AG04449 (cell line): ENCODE measurements at regions not wholly inside any gene's neighbourhood (a gene's known extent, or its start where the extent isn't known, plus 50 kb on each side); places are given as distances from the start of the nearest gene placed in this dataset.

Experiments used
- CTCF ChIA-PET: fragments of 350-600 bp; formaldehyde crosslinking; extraction: SDS; loops from one replicate; lab custom pipeline; 2021; ENCODE audit warnings: antibody characterized with exemption; lab: Yijun Ruan, JAX
- POLR2A ChIA-PET: fragments of 400-600, 350-600 bp; formaldehyde crosslinking; extraction: SDS; loops from one replicate; lab custom pipeline; 2020; ENCODE audit warnings: antibody characterized with exemption, inconsistent platforms; lab: Yijun Ruan, JAX
- DNase-seq: peaks from one replicate; pipeline ENCODE4 v3.0.0-alpha.2; 2010; ENCODE audit warnings: low read depth, low spot score
- H3K4me3 ChIP-seq: 2 replicates; pipeline ENCODE4 v1.5.1; 2011; ENCODE audit warnings: low read depth, mild to moderate bottlenecking, control low read depth, low read length
- CTCF ChIP-seq: IDR thresholded peaks from one replicate; pipeline ENCODE4 v1.5.1; 2011; ENCODE audit warnings: mild to moderate bottlenecking, moderate library complexity, low read length, control low read depth, inconsistent platforms; ENCODE audit not compliant: insufficient read depth; ENCODE audit errors: missing control alignments

GRCh38 chr13:111503376-111503775 lies 182.9 kb downstream of the TEX29 start:
- ChIA-PET CTCF (no interaction called here), POLR2A (no interaction called here)
- no peak overlapping the region for H3K4me3 ChIP-seq
- TF ChIP-seq CTCF: no peak
- DNase-seq: no peak

DNA sequence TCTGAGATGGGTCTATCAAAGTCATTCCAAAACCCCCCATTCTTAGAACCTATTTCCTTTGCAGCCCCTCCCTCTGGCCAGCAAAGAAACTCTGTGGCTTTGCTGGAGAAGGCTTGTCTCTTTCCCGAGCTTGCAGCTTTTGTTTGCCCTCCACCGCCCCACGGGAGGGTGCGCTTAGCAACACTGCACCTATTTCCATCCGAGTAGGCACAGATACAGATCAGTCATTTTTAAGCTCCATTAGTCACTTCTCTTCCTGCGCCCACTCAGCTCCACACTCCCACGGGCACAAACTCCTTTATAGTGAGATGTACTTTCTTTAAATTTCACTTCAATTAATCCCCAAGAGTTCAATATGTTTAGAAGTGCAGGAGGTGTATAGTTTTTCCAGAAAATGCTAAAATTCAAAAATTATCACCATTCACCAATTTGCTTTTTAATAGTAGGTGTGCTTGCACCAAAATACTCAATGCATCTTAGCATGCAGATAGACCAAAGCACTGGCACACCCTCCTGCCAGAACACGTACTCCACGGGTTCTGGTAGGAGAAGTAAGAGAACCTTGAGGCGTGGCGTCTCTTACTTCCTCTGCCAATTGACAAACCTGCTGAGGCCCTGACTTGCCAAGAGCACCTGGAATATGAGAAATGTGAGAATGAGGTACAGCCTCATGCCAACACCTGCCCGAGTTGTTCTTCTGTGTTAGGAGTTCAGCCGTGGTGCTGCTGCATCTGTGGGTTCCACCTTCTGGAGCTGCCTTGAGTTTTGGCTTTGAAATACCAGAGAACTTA lies 183.7 kb downstream of the TEX29 start:
- POLR2A ChIA-PET: no interaction called here
- no peak overlapping the region for H3K4me3 ChIP-seq
- DNase-seq: no peak
- CTCF ChIA-PET: no interaction called here
- TF ChIP-seq CTCF: no peak

DNA sequence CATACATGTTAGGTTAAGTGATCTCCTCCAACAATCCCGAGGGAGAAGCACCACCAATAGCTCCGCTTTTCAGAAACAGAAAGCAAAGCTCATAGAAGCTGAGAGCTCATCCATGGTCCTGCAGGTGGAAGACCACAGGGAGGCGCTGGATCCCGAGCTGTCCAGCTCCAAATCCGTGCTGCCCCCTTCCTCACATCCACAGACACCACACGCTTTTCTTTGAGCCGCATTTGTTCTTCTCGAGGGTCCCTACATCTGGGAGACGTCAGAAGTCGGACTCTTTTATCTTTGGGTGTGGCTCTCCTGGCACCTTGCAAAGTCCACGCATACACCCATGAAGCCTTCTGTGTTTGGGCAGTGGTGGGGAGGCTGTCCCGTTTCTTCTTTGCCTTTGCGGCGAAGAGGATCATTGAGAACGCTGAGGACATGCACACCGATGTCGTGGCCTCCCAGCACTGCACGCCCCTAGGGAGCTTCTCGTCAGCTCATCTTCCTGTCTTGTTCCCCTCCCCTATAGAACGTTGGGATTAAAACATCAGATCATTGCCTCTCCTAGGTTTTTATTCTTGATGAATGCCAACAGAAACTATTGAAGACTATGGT lies 184.8 kb downstream of the TEX29 start:
- no peak for DNase-seq
- H3K4me3 ChIP-seq: no peak overlapping the region
- ChIA-PET POLR2A (no interaction called here), CTCF (no interaction called here)
- no peak for TF ChIP-seq CTCF

DNA sequence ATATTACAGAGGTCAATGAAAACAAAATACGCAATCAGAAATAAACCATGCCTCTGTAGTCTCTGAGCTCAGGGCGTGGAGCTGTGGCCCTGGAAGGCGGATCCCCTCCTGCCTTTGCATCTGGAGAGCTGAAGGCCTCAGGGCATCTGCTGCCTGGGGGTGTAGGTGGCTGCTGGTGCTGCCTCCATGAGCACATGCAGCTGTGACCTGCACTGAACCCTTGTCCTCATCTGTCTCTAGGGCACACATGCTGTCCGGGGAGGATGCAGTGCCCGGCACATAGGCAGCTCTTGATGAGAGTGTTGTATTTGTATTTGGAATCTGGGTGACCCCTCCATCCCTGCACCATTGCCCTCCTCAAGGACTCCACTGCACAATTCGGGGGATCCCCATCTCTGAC lies 185.7 kb downstream of the TEX29 start:
- ChIA-PET CTCF (no interaction called here), POLR2A (no interaction called here)
- DNase-seq: no peak
- TF ChIP-seq CTCF: no peak
- H3K4me3 ChIP-seq: no peak overlapping the region

- H3K4me3 ChIP-seq: no peak overlapping the region
- CTCF ChIA-PET: no interaction called here
- no peak for DNase-seq
- POLR2A ChIA-PET: no interaction called here
- no peak for TF ChIP-seq CTCF
These were observed 186.2 kb downstream of the TEX29 start for GRCh38 chr13:111506621-111507020.

DNA sequence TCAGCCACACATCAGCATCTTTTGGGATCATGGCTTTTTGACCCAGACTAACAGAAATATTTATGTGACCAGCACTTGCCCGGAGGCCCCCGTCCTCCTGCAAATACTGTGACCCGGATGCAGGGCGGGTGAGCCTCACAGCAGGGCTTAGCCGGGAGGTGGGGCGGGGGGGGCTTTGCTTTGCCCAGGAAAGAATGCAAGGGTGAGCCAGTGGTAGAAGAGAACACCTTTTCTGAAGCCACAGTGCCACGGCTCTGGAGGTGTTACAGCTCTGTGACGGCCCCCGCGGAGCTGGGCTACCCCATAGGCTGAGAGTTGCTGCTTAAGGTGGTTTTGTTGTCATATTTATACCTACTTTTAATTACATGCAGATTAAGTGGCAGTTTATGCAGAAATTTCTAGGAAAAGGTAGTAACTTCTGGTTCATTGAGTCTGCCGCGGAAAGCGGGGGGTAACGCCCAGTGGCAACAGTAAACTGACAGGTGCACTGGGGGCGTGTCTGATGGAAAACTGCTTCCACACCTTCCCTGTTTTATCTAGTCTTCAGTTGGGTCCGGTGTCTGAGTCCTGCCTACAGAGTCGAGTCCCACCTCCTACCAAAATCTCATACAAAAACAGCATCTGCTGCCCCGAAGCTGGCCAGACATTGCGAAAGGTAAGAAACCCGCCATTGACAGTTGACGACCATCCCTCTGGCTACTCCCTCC lies 187.9 kb downstream of the TEX29 start:
- CTCF ChIA-PET: no interaction called here
- no peak overlapping the region for H3K4me3 ChIP-seq
- TF ChIP-seq CTCF: no peak
- POLR2A ChIA-PET: no interaction called here
- DNase-seq: no peak
